ENCODE measurements at regions not wholly inside any gene's neighbourhood (a gene's known extent, or its start where the extent isn't known, plus 50 kb on each side); places are given as distances from the start of the nearest gene placed in this dataset.

DNA sequence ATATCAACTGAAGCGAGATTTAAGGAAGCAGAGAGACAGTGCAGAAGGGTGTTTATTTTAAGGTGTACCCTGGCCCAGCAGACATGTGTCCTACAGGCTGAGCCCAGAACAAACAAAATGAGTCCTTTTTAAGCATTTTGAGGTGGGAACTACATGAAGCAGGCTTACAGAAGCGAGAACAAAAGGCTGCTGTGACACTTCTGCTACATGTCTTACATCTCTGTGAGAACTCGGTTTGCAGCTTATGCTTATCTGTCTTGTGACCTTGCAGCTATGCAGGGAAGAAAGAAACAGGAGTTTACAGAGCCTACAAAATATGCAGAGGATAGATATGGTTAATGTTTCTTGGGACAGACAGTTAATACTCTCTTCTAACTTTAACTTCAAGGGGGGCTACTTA, 295.9 kb downstream of the CEMIP2 start:
- TF ChIP-seq POLR2A (IDR thresholded peaks at IDR 0.05; ENCODE audit: low read depth, low read length): no peak
- no peak for TF ChIP-seq JUN (IDR thresholded peaks at IDR 0.05; ENCODE audit: borderline replicate concordance, insufficient read depth, insufficient read length, low read depth)
- no peak for TF ChIP-seq EZH2 (IDR thresholded peaks at IDR 0.05; ENCODE audit: borderline replicate concordance, low read depth, low read length, severe bottlenecking)
- TF ChIP-seq, protein P1, sequence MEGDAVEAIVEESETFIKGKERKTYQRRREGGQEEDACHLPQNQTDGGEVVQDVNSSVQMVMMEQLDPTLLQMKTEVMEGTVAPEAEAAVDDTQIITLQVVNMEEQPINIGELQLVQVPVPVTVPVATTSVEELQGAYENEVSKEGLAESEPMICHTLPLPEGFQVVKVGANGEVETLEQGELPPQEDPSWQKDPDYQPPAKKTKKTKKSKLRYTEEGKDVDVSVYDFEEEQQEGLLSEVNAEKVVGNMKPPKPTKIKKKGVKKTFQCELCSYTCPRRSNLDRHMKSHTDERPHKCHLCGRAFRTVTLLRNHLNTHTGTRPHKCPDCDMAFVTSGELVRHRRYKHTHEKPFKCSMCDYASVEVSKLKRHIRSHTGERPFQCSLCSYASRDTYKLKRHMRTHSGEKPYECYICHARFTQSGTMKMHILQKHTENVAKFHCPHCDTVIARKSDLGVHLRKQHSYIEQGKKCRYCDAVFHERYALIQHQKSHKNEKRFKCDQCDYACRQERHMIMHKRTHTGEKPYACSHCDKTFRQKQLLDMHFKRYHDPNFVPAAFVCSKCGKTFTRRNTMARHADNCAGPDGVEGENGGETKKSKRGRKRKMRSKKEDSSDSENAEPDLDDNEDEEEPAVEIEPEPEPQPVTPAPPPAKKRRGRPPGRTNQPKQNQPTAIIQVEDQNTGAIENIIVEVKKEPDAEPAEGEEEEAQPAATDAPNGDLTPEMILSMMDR (IDR thresholded peaks at IDR 0.05; ENCODE audit: extremely low read depth in 1 of 2, insufficient read depth in 1 of 2, low read depth in 1 of 2, low read length in 2 of 2): no peak
- no peak for TF ChIP-seq MYC (IDR thresholded peaks at IDR 0.05; ENCODE audit: low read depth, low read length)
- TF ChIP-seq, protein P2, sequence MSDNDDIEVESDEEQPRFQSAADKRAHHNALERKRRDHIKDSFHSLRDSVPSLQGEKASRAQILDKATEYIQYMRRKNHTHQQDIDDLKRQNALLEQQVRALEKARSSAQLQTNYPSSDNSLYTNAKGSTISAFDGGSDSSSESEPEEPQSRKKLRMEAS (IDR thresholded peaks at IDR 0.05; ENCODE audit: insufficient read depth, insufficient read length): no peak
- TF ChIP-seq GATA2 (IDR thresholded peaks at IDR 0.05; ENCODE audit: insufficient read depth, insufficient read length, low read depth, low read length): no peak

Data from endothelial cell of umbilical vein (primary cell).